ENCODE measurements at regions not wholly inside any gene's neighbourhood (a gene's known extent, or its start where the extent isn't known, plus 50 kb on each side); places are given as distances from the start of the nearest gene placed in this dataset.

GRCh38 chr2:105604938-105605337 is 139.8 kb upstream of the NCK2 start:
- Histone ChIP-seq H3F3A (ENCODE audit: low read depth) (no peaks in the 10 kb centered on the region), H3K79me2 (ENCODE audit: low read depth) (no peaks in the 10 kb centered on the region), H3K9ac (no peak overlapping the region), H3K27me3 (no peaks in the 10 kb centered on the region), H3K4me1 (no peaks in the 10 kb centered on the region), H3K36me3 (no peaks in the 10 kb centered on the region), H3K4me2 (no peak overlapping the region), H3K4me3 (no peak overlapping the region), H3K27ac (no peak overlapping the region), H2AFZ (replicated peaks) (no peak overlapping the region), H3K9me3 (ENCODE audit: low read depth) (no peaks in the 10 kb centered on the region), H4K20me1 (ENCODE audit: low read depth) (no peaks in the 10 kb centered on the region)
- Mint-ChIP-seq H3K9me3 (no peaks in the 10 kb centered on the region), H3K27me3 (ENCODE audit: insufficient read depth, low read depth) (peaks cover 8% of the 10 kb centered on the region), H3K36me3 (no peaks in the 10 kb centered on the region), H3K4me3 (no peak overlapping the region), H3K27ac (no peak overlapping the region), H3K4me1 (peaks cover 1% of the 10 kb centered on the region)
- TF ChIP-seq EZH2 (IDR thresholded peaks at IDR 0.05) (no peak), EZH2phosphoT487 (IDR thresholded peaks at IDR 0.05) (no peak)
- TF ChIP-seq, protein P1, sequence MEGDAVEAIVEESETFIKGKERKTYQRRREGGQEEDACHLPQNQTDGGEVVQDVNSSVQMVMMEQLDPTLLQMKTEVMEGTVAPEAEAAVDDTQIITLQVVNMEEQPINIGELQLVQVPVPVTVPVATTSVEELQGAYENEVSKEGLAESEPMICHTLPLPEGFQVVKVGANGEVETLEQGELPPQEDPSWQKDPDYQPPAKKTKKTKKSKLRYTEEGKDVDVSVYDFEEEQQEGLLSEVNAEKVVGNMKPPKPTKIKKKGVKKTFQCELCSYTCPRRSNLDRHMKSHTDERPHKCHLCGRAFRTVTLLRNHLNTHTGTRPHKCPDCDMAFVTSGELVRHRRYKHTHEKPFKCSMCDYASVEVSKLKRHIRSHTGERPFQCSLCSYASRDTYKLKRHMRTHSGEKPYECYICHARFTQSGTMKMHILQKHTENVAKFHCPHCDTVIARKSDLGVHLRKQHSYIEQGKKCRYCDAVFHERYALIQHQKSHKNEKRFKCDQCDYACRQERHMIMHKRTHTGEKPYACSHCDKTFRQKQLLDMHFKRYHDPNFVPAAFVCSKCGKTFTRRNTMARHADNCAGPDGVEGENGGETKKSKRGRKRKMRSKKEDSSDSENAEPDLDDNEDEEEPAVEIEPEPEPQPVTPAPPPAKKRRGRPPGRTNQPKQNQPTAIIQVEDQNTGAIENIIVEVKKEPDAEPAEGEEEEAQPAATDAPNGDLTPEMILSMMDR (IDR thresholded peaks at IDR 0.05) = no peak
- no peak for DNase-seq (ENCODE audit: low spot score)

- TF ChIP-seq EZH2phosphoT487 (IDR thresholded peaks at IDR 0.05) = no peak
- no peak for TF ChIP-seq EZH2 (IDR thresholded peaks at IDR 0.05)
- TF ChIP-seq, protein P1 (IDR thresholded peaks at IDR 0.05) = no peak
- Mint-ChIP-seq H3K4me1 (peaks cover 18% of the 10 kb centered on the region), H3K9me3 (no peaks in the 10 kb centered on the region), H3K4me3 (peak overlapping the region; percentile 2), H3K27ac (no peak overlapping the region), H3K27me3 (ENCODE audit: insufficient read depth, low read depth) (peaks cover 12% of the 10 kb centered on the region), H3K36me3 (no peaks in the 10 kb centered on the region)
- DNase-seq (ENCODE audit: low spot score) = no peak
- Histone ChIP-seq H3K9ac (no peak overlapping the region), H2AFZ (replicated peaks) (peak overlapping the region; percentile 63), H3K9me3 (ENCODE audit: low read depth) (no peaks in the 10 kb centered on the region), H3K27me3 (no peaks in the 10 kb centered on the region), H3K27ac (no peak overlapping the region), H3K4me3 (no peak overlapping the region), H3K4me2 (no peak overlapping the region), H3F3A (ENCODE audit: low read depth) (no peaks in the 10 kb centered on the region), H4K20me1 (ENCODE audit: low read depth) (no peaks in the 10 kb centered on the region), H3K4me1 (peaks cover 8% of the 10 kb centered on the region), H3K36me3 (no peaks in the 10 kb centered on the region), H3K79me2 (ENCODE audit: low read depth) (no peaks in the 10 kb centered on the region)
These were observed 143.5 kb upstream of the NCK2 start for GRCh38 chr2:105600949-105601794.

DNA sequence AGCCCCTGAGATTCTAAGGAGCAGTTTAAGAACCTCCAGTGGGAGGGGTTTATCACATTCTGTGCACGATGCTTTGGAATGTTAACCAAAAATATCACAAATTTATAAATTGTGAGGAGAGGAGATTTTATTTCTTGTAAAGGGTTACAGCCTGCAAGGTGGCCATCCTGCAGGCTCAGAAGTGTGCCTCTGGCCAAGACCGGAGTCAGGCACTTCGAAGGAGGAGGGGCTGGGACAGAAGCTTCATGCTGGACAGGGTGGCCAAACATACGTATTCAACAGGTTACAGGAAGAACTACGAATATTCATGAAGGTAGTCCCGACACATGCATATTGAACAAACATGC is 144.1 kb upstream of the NCK2 start:
- TF ChIP-seq, protein P1 (IDR thresholded peaks at IDR 0.05) = no peak
- TF ChIP-seq EZH2 (IDR thresholded peaks at IDR 0.05) = no peak
- no peak for TF ChIP-seq EZH2phosphoT487 (IDR thresholded peaks at IDR 0.05)
- Histone ChIP-seq H3K4me1 (peaks cover 8% of the 10 kb centered on the region), H3K9ac (no peak overlapping the region), H3K4me3 (no peak overlapping the region), H3K4me2 (no peak overlapping the region), H3K27me3 (no peaks in the 10 kb centered on the region), H2AFZ (replicated peaks) (no peak overlapping the region), H3K9me3 (ENCODE audit: low read depth) (no peaks in the 10 kb centered on the region), H3K79me2 (ENCODE audit: low read depth) (no peaks in the 10 kb centered on the region), H3F3A (ENCODE audit: low read depth) (no peaks in the 10 kb centered on the region), H3K36me3 (no peaks in the 10 kb centered on the region), H3K27ac (no peak overlapping the region), H4K20me1 (ENCODE audit: low read depth) (no peaks in the 10 kb centered on the region)
- no peaks in the 10 kb centered on the region for H3K36me3 Mint-ChIP-seq
- H3K27me3 Mint-ChIP-seq (ENCODE audit: insufficient read depth, low read depth) = peaks cover 12% of the 10 kb centered on the region
- no peak overlapping the region for H3K27ac Mint-ChIP-seq
- no peak for DNase-seq (ENCODE audit: low spot score)
- no peaks in the 10 kb centered on the region for H3K9me3 Mint-ChIP-seq
- H3K4me3 Mint-ChIP-seq = no peak overlapping the region
- H3K4me1 Mint-ChIP-seq = peaks cover 22% of the 10 kb centered on the region
